ENCODE measurements at regions not wholly inside any gene's neighbourhood (a gene's known extent, or its start where the extent isn't known, plus 50 kb on each side); places are given as distances from the start of the nearest gene placed in this dataset.

DNA sequence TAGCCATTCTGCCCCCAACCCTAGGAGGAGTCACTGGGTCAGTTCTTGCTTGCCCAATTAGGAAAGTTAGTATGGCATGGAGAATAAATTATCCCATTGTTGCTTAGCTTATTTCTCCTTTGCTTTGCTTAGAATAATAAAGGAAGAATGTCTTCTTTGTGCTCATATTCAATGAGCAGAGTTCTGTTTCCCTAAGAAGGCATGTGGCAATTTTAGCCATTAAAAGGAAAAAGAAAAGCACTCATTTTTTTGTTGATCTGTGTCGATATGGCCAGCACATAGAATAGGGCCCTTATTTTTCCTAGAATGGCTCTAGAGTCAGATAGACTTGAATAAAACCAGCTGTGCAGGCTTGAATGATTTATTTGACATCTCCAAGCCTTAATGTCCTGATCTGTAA lies 166.4 kb upstream of the PPARGC1A start:
- no peak for TF ChIP-seq POLR2A (IDR thresholded peaks at IDR 0.05; ENCODE audit: low read depth, low read length)
- TF ChIP-seq POLR2AphosphoS5 (IDR thresholded peaks at IDR 0.05; ENCODE audit: low read depth, low read length), result no peak
- TF ChIP-seq TAF1 (IDR thresholded peaks at IDR 0.05; ENCODE audit: borderline replicate concordance, low read depth, low read length), result no peak

Measured in GM12892 (cell line).